Spleen (tissue), 7 donors: ENCODE measurements at regions not wholly inside any gene's neighbourhood (a gene's known extent, or its start where the extent isn't known, plus 50 kb on each side); places are given as distances from the start of the nearest gene placed in this dataset.

Source experiments
- POLR2A ChIP-seq, 3 donors: fragments of 450-650 bp; IDR thresholded peaks; one replicate each; pipeline ENCODE4 v1.5.1; 2017; ENCODE audit warnings: antibody characterized with exemption in 3 of 3, mild to moderate bottlenecking in 1 of 3
- TF ChIP-seq, protein P1 (sequence below), 11 experiments: fragments of 200-600 bp in 7 of 11; fragments of 450-650 bp in 4 of 11; sonication (generic) in 4 of 11; IDR thresholded peaks in 8 of 11; conservative IDR thresholded peaks in 3 of 11; 1 replicate in 7 of 11; 2 replicates in 4 of 11; pipeline versions ENCODE4 v1.4.0 to v1.8.0; 2016 to 2021; ENCODE audit warnings: antibody characterized with exemption in 11 of 11, inconsistent platforms in 4 of 11, mild to moderate bottlenecking in 1 of 11
- donor health status: DM: no; HTN: no; CAD: no; lungs with moderate emphysema.
- donor health status: DM: no; HTN: no; CAD: no.
- donor health status: DM: no; HTN: no; CAD: no.

- TF ChIP-seq, protein P1, sequence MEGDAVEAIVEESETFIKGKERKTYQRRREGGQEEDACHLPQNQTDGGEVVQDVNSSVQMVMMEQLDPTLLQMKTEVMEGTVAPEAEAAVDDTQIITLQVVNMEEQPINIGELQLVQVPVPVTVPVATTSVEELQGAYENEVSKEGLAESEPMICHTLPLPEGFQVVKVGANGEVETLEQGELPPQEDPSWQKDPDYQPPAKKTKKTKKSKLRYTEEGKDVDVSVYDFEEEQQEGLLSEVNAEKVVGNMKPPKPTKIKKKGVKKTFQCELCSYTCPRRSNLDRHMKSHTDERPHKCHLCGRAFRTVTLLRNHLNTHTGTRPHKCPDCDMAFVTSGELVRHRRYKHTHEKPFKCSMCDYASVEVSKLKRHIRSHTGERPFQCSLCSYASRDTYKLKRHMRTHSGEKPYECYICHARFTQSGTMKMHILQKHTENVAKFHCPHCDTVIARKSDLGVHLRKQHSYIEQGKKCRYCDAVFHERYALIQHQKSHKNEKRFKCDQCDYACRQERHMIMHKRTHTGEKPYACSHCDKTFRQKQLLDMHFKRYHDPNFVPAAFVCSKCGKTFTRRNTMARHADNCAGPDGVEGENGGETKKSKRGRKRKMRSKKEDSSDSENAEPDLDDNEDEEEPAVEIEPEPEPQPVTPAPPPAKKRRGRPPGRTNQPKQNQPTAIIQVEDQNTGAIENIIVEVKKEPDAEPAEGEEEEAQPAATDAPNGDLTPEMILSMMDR (IDR thresholded peaks at IDR 0.05 in 8 of 11, conservative IDR thresholded peaks at IDR 0.05 in 3 of 11): no peak
- TF ChIP-seq POLR2A (IDR thresholded peaks at IDR 0.05): no peak
These were observed 323.7 kb downstream of the NPR3 start for GRCh38 chr5:33034777-33035176.
